Tibial nerve (tissue), 3 donors: ENCODE measurements at regions not wholly inside any gene's neighbourhood (a gene's known extent, or its start where the extent isn't known, plus 50 kb on each side); places are given as distances from the start of the nearest gene placed in this dataset.

Source experiments
- POLR2A ChIP-seq, 2 donors: fragments of 450-650 bp; IDR thresholded peaks; one replicate each; pipeline ENCODE4 v1.6.1; 2017; ENCODE audit warnings: antibody characterized with exemption in 2 of 2, mild to moderate bottlenecking in 2 of 2, moderate library complexity in 2 of 2
- TF ChIP-seq, protein P1 (sequence below), 5 experiments: fragments of 200-600 bp in 3 of 5; fragments of 450-650 bp in 2 of 5; sonication (generic) in 3 of 5; IDR thresholded peaks; one replicate each; pipeline ENCODE4 v1.5.1; 2016 to 2019; ENCODE audit warnings: antibody characterized with exemption in 5 of 5, mild to moderate bottlenecking in 3 of 5, moderate library complexity in 2 of 5

DNA sequence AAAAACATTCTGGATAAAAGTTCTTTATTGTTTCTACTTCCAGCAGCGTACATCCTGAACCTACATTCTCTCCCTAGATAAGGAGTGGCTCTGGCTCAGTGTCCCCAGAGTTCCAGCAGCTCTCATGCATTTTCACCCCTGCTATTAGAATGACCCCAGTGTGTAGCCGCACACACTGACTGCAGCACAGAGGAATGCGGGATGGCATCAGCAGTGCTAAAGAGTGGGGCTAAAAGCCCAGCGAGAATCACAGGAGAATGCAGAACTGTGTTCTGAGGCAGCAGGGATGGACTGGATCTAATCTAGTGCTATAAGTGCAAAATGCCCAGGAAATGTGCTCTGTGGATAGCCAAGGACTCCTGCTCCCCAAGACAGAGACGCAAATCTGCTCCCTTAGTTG, 66.4 kb upstream of the TJP1 start:
- TF ChIP-seq, protein P1, sequence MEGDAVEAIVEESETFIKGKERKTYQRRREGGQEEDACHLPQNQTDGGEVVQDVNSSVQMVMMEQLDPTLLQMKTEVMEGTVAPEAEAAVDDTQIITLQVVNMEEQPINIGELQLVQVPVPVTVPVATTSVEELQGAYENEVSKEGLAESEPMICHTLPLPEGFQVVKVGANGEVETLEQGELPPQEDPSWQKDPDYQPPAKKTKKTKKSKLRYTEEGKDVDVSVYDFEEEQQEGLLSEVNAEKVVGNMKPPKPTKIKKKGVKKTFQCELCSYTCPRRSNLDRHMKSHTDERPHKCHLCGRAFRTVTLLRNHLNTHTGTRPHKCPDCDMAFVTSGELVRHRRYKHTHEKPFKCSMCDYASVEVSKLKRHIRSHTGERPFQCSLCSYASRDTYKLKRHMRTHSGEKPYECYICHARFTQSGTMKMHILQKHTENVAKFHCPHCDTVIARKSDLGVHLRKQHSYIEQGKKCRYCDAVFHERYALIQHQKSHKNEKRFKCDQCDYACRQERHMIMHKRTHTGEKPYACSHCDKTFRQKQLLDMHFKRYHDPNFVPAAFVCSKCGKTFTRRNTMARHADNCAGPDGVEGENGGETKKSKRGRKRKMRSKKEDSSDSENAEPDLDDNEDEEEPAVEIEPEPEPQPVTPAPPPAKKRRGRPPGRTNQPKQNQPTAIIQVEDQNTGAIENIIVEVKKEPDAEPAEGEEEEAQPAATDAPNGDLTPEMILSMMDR (IDR thresholded peaks at IDR 0.05), result no peak
- TF ChIP-seq POLR2A (IDR thresholded peaks at IDR 0.05), result peak in 1 of 2 donors; percentile 34
